Hepatocyte (in vitro differentiated cells): ENCODE measurements at regions not wholly inside any gene's neighbourhood (a gene's known extent, or its start where the extent isn't known, plus 50 kb on each side); places are given as distances from the start of the nearest gene placed in this dataset.

ENCODE experiments used
- DNase-seq: peaks from one replicate; pipeline ENCODE4 v3.0.0-alpha.2; 2016; ENCODE audit warnings: low spot score
- H2AFZ ChIP-seq: fragments of 200-600 bp; sonication (generic); 2 replicates; pipeline ENCODE4 v1.6.0; 2016; ENCODE audit warnings: antibody characterized with exemption, mild to moderate bottlenecking
- H3K27ac ChIP-seq: fragments of 200-600 bp; sonication (generic); 2 replicates; pipeline ENCODE4 v1.5.1; 2016; ENCODE audit warnings: mild to moderate bottlenecking
- H3K27me3 ChIP-seq: fragments of 200-600 bp; sonication (generic); 2 replicates; pipeline ENCODE4 v1.6.1; 2016
- H3K36me3 ChIP-seq: fragments of 200-600 bp; sonication (generic); replicated peaks from 2 replicates; pipeline ENCODE4 v1.5.1; 2016; ENCODE audit warnings: low read depth; ENCODE audit not compliant: insufficient read depth
- H3K4me1 ChIP-seq: fragments of 200-600 bp; sonication (generic); 2 replicates; pipeline ENCODE4 v1.5.1; 2016; ENCODE audit warnings: mild to moderate bottlenecking, moderate library complexity; ENCODE audit not compliant: insufficient read depth
- H3K4me2 ChIP-seq: fragments of 200-600 bp; sonication (generic); 2 replicates; pipeline ENCODE4 v1.6.0; 2016
- H3K4me3 ChIP-seq: fragments of 200-600 bp; sonication (generic); 2 replicates; pipeline ENCODE4 v1.5.1; 2016; ENCODE audit warnings: mild to moderate bottlenecking
- H3K79me2 ChIP-seq: fragments of 200-600 bp; sonication (generic); 2 replicates; pipeline ENCODE4 v1.6.0; 2017; ENCODE audit warnings: mild to moderate bottlenecking
- H3K9me2 ChIP-seq: fragments of 200-600 bp; sonication (generic); replicated peaks from 2 replicates; pipeline ENCODE4 v1.6.0; 2017; ENCODE audit warnings: mild to moderate bottlenecking; ENCODE audit not compliant: insufficient read depth
- H3K9me3 ChIP-seq: fragments of 200-600 bp; sonication (generic); 2 replicates; pipeline ENCODE4 v1.5.1; 2016; ENCODE audit warnings: low read depth, mild to moderate bottlenecking
- H4K20me1 ChIP-seq: fragments of 200-600 bp; sonication (generic); 2 replicates; pipeline ENCODE4 v1.6.0; 2016; ENCODE audit warnings: mild to moderate bottlenecking; ENCODE audit not compliant: insufficient read depth, poor library complexity, severe bottlenecking
- EZH2 ChIP-seq: fragments of 200-600 bp; sonication (generic); IDR thresholded peaks from 2 replicates; pipeline ENCODE4 v1.6.1; 2016; ENCODE audit warnings: antibody characterized with exemption, mild to moderate bottlenecking, borderline replicate concordance
- EZH2phosphoT487 ChIP-seq: fragments of 200-600 bp; sonication (generic); IDR thresholded peaks from one replicate; pipeline ENCODE4 v1.6.1; 2018; ENCODE audit warnings: antibody characterized with exemption, mild to moderate bottlenecking, low read depth, moderate library complexity; ENCODE audit not compliant: unreplicated experiment, severe bottlenecking
- WGBS: methylation state at CpG from one replicate; pipeline ENCODE4 v1.1.6; 2016; ENCODE audit warnings: low lambda C conversion rate; ENCODE audit errors: missing lambda C conversion rate; 5-methylcytosine and 5-hydroxymethylcytosine counted together
- TF ChIP-seq, protein P1 (sequence below): fragments of 200-600 bp; sonication (generic); IDR thresholded peaks from 2 replicates; pipeline ENCODE4 v1.5.1; 2016; ENCODE audit warnings: antibody characterized with exemption, mild to moderate bottlenecking; ENCODE audit not compliant: poor library complexity

DNA sequence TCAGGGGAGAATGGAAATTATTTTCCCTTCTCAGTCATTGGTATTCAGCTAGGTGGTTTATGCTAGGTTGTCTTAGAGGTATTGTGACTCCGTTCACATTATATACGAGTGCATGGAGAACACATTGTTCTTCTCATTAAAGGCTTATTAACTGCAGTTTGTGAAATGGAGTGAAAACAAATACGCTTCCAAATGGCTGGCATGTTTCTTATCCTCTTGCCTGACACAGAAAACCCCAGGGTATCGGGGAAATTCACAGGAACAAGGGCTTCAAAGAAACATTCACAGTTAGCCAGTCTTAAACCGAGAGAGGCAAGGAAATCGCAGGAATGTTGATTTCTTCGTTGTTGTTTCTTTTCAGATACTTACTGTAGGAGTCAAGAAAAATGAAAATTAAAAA, 1047.9 kb upstream of the RBFOX1 start:
- Histone ChIP-seq H3K27me3 (no peaks in the 10 kb centered on the region), H3K4me2 (no peak overlapping the region), H3K9me2 (no peaks in the 10 kb centered on the region), H3K9me3 (no peaks in the 10 kb centered on the region), H3K36me3 (no peaks in the 10 kb centered on the region), H4K20me1 (no peaks in the 10 kb centered on the region), H3K4me1 (no peaks in the 10 kb centered on the region), H2AFZ (no peak overlapping the region), H3K79me2 (no peaks in the 10 kb centered on the region), H3K4me3 (no peak overlapping the region), H3K27ac (no peak overlapping the region)
- TF ChIP-seq, protein P1, sequence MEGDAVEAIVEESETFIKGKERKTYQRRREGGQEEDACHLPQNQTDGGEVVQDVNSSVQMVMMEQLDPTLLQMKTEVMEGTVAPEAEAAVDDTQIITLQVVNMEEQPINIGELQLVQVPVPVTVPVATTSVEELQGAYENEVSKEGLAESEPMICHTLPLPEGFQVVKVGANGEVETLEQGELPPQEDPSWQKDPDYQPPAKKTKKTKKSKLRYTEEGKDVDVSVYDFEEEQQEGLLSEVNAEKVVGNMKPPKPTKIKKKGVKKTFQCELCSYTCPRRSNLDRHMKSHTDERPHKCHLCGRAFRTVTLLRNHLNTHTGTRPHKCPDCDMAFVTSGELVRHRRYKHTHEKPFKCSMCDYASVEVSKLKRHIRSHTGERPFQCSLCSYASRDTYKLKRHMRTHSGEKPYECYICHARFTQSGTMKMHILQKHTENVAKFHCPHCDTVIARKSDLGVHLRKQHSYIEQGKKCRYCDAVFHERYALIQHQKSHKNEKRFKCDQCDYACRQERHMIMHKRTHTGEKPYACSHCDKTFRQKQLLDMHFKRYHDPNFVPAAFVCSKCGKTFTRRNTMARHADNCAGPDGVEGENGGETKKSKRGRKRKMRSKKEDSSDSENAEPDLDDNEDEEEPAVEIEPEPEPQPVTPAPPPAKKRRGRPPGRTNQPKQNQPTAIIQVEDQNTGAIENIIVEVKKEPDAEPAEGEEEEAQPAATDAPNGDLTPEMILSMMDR: no peak
- TF ChIP-seq EZH2phosphoT487 (no peak), EZH2 (no peak)
- 60% methylated on average over 7 of the region's 7 CpGs for WGBS
- DNase-seq: no peak

DNA sequence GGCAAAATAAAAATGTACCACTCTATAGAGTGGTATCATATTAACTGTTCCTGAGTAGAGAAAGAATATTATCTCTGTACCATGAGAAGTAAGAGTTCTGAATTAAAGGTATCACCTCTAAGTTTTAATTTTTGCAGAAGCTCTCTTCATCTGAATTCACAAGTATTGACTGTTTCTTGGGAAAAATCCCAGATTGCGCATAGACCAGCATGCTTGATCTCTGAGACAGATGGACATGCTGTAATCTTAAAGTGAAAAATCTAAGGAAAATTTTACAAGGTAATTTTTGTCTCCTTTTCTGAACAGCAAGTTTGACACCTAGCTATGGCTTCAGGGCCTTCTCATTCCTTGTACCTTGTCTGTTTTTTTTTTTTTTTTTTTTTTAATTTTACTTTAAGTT, 1050.7 kb upstream of the RBFOX1 start:
- no peaks in the 10 kb centered on the region for H3K9me2 ChIP-seq
- TF ChIP-seq, protein P1: no peak
- TF ChIP-seq EZH2phosphoT487 (no peak), EZH2 (no peak)
- WGBS: 89% methylated on average over 1 of the region's 1 CpG
- H3K27me3 ChIP-seq: peaks cover 2% of the 10 kb centered on the region
- H3K27ac ChIP-seq: no peak overlapping the region
- H3K4me3 ChIP-seq: no peak overlapping the region
- H3K9me3 ChIP-seq: no peaks in the 10 kb centered on the region
- no peaks in the 10 kb centered on the region for H3K79me2 ChIP-seq
- no peaks in the 10 kb centered on the region for H3K4me1 ChIP-seq
- DNase-seq: no peak
- H2AFZ ChIP-seq: no peak overlapping the region
- H3K36me3 ChIP-seq: no peaks in the 10 kb centered on the region
- H3K4me2 ChIP-seq: no peak overlapping the region
- H4K20me1 ChIP-seq: no peaks in the 10 kb centered on the region

DNA sequence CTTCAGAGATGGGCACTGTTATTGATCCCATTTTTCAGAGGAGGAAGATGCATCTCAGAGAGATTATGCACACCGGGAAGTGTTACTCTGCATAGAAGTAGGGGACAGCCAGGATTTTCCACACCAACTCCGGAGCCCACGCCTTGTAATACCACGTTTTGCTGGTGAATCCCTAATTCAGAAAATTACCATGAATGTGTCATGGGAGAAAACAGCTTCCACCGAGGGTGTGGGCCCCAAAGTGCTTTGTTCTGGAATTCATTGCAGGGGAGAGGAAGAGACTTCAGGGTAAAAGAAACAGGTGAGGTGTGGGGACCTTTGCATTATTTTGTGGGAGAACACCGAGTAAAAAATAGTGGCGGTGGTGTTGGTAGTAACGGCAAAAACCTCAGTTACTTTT, 1051.4 kb upstream of the RBFOX1 start:
- Histone ChIP-seq H2AFZ (no peak overlapping the region), H3K4me1 (no peaks in the 10 kb centered on the region), H3K27me3 (peaks cover 2% of the 10 kb centered on the region), H3K4me3 (no peak overlapping the region), H3K79me2 (no peaks in the 10 kb centered on the region), H3K36me3 (no peaks in the 10 kb centered on the region), H3K4me2 (no peak overlapping the region), H4K20me1 (no peaks in the 10 kb centered on the region), H3K9me3 (no peaks in the 10 kb centered on the region), H3K9me2 (no peaks in the 10 kb centered on the region), H3K27ac (no peak overlapping the region)
- TF ChIP-seq EZH2phosphoT487 (no peak), EZH2 (no peak)
- TF ChIP-seq, protein P1: no peak
- 84% methylated on average over 8 of the region's 8 CpGs for WGBS
- no peak for DNase-seq

DNA sequence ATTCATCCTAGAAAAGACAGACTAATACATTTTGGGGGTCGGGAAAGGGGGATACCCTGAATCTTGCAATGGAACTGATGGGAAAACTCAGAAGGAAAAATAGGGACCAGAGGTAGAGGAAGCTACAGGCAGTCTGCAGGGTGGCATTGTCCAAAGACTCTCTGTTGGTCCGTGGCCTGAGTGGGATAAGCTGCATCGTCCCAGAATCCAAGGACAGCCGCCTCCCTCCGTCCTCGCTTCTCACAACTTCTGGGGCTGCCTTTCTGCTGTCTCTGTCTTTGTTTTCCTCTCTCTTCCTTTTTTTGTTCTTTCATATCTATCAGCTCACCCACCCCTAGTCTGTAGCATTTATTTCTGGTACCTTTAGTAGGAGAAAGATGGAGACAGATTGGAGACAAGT, 1052.6 kb upstream of the RBFOX1 start:
- no peaks in the 10 kb centered on the region for H3K9me3 ChIP-seq
- 81% methylated on average over 6 of the region's 6 CpGs for WGBS
- no peaks in the 10 kb centered on the region for H3K79me2 ChIP-seq
- no peak overlapping the region for H3K4me3 ChIP-seq
- no peaks in the 10 kb centered on the region for H4K20me1 ChIP-seq
- H2AFZ ChIP-seq: no peak overlapping the region
- H3K4me1 ChIP-seq: no peaks in the 10 kb centered on the region
- no peak for DNase-seq
- no peaks in the 10 kb centered on the region for H3K36me3 ChIP-seq
- no peak overlapping the region for H3K27ac ChIP-seq
- no peak overlapping the region for H3K4me2 ChIP-seq
- no peak for TF ChIP-seq EZH2phosphoT487
- TF ChIP-seq, protein P1: no peak
- no peak for TF ChIP-seq EZH2
- no peaks in the 10 kb centered on the region for H3K9me2 ChIP-seq
- peaks cover 2% of the 10 kb centered on the region for H3K27me3 ChIP-seq
